ENCODE measurements at regions not wholly inside any gene's neighbourhood (a gene's known extent, or its start where the extent isn't known, plus 50 kb on each side); places are given as distances from the start of the nearest gene placed in this dataset.
A peak's percentile ranks its signal among the peaks of the same experiment; 100 is the strongest.
"Not testable (repeated sequence)": the region's sequence is repeated elsewhere in the genome, so short reads cannot be mapped to it uniquely, and the experiment has no call there.

GRCh38 chr4:110424144-110424543, 51.8 kb upstream of the ENPEP start:
- DNase-seq: no peak

- no peak for DNase-seq
These were observed 57.3 kb upstream of the ENPEP start for GRCh38 chr4:110418641-110419040.

- DNase-seq: no peak
These were observed 58.8 kb upstream of the ENPEP start for GRCh38 chr4:110417136-110417535.

DNA sequence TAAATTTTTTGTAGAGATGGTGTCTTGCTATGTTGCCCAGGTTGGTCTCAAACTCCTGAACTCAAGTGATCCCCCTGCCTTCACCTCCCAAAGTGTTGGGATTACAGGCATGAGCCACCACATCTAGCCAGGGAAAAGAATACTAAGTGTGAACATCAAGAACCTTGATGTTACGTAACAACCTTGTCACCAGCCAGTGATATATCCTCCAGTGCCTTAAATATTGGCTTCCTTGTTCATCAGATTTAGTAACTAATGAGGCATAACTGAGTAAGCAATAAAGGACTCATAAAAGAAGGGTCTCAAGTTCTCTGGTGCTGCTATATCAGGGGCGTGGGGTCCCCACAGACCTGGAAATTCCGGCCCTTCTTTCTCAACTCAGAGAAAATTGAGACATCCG, 60.5 kb upstream of the ENPEP start:
- no peak for DNase-seq

- no peak for DNase-seq
These were observed 60.9 kb upstream of the ENPEP start for GRCh38 chr4:110415041-110415440.

GRCh38 chr4:110414561-110414920, 61.4 kb upstream of the ENPEP start:
- no peak for DNase-seq

DNA sequence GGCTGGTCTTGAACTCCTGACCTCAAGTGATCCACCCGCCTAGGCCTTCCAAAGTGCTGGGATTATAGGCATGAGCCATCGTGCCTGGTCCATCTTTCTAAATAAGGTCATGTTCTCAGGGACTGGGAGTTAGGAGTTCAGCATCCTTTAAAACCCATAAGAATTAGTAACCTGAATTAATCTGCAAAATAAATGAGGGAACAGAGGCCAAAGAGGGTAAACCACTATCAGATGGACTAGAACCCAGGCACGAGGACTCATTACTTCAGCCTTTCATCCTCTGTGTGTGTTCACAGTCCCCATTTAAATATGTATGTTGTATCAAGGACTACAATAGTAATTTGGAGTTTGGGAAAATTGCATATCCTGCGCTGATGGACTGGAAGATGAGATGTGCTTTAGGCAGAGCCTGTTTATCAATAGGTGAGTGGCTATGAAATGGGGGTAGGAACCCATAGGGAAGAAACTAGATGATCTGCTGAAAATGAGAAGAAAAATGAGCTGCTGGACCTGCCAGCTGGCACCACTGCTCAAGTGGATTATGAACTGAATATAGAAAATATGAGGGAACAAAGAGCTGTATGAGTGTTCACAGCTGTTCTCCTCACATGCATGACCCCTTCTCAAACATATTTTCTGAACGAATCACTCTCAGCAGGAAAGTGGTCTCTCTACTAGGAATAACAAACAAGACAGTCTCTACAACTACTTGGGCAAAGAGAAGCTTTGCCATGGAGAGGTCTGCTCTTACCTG, 62.0 kb upstream of the ENPEP start:
- DNase-seq: not testable (repeated sequence)

GRCh38 chr4:110412354-110413065, 63.4 kb upstream of the ENPEP start:
- no peak for DNase-seq

- no peak for DNase-seq
These were observed 64.4 kb upstream of the ENPEP start for GRCh38 chr4:110411574-110412011.

GRCh38 chr4:110410853-110411573, 64.9 kb upstream of the ENPEP start:
- not testable (repeated sequence) for DNase-seq

- DNase-seq: no peak
These were observed 75.9 kb upstream of the ENPEP start for GRCh38 chr4:110400086-110400485.

DNA sequence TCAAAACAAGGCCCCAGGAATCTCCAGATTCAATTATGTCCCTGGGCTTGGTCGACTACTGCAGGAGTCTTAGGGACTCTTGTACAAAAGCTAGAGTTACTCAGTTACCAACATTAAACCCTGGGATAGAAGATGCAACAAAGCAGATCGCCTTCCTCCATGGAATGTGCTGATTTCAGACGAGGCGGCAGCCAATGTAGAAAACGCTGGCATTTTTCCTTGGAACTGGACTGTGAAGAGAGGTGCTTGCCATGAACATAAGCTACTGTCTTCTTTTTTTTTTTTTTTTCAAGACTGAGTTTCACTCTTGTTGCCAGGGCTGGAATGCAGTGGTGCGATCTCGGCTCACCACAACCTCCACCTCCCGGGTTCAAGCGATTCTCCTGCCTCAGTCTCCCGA, 76.9 kb upstream of the ENPEP start:
- DNase-seq: not testable (repeated sequence)

GRCh38 chr4:110396963-110397362, 79.0 kb upstream of the ENPEP start:
- no peak for DNase-seq

GRCh38 chr4:110395421-110395820, 80.5 kb upstream of the ENPEP start:
- DNase-seq: no peak

DNA sequence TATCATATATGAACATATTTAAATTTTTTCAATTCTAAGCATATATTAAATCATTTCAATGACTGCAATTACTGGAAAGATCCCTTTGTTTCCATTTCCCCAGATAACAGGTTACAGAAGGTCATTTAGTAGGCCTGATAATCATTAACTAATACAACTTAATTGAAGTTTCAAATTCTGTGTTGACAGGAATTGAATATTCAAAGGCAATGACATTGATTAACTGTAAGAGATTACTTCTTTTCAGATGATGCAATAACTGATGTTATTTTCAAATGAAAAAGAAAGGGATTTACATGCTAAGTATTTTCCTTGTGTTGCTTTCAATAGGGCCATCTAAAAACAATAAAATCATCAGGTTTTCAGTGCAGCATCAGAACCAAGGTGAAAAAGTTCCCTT, 81.1 kb upstream of the ENPEP start:
- DNase-seq: no peak

DNA sequence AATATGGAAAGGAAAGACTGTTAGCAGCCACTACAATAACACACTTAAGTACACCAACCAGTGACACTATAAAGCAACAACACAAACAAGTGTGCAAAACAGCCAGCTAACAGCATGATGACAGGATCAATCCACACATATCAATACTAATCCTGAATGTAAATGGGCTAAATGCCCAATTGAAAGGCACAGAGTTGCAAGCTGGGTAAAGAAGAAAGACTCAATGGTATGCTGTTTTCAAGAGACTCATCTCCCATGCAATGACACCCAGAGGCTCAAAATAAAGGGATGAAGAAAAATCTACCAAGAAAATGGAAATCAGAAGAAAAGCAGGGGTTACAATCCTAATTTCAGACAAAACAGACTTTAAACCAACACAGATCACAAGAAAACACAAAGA, 94.2 kb upstream of the ENPEP start:
- DNase-seq: no peak

- no peak for DNase-seq
These were observed 103.5 kb upstream of the ENPEP start for GRCh38 chr4:110372485-110372884.

DNA sequence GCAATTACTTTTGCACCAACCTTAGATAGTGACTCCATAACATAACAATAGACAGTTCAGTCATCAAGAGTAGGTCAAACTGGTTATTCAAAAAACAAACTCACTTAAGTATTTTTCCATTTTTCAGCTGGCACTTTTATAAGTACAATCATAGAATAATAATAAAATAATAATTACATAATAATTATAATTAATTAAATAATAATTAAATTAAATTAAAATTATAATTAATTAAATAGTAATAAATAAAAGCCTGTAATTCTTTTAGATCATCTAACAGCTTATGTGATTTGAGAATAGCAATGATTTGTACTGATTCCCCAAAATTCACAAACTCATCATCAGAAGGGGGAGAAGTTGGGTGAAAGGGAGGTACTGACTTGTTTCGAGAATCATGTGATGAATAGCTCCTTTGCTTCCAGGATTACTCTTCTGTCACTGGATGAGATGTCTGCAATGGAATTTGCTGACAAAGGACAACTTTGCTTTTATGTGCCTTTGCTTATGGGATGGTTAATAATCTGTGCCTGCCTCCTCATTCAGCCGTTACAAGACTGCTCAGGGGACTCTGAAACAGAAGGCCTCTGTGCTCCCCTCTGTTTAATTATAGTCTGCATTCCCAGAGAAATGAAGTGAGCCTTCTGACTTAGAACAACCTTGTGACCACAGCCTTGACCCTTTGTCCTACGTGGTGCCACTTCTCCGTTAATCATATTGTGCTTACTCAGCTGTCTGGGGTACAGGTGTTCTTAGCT, 104.8 kb upstream of the ENPEP start:
- DNase-seq: peak; percentile 17

DNA sequence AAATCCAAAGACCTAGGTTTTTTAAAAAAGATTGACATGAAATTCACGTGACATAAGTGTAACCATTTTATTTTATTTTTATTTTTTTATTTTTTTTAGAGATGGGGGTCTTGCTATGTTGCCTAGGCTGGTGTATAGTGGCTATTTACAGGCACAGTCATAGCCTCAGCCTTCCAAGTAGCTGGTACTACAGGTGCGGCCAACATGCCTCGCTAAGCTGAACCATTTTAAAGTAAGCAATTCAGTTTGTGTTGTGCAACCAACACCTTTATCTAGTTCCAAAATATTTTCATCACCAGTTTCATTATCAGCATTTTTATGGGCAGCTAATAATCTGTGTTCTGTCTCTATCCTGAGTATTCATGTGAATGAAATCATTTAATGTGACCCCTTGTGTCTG, 107.5 kb upstream of the ENPEP start:
- no peak for DNase-seq

DNA sequence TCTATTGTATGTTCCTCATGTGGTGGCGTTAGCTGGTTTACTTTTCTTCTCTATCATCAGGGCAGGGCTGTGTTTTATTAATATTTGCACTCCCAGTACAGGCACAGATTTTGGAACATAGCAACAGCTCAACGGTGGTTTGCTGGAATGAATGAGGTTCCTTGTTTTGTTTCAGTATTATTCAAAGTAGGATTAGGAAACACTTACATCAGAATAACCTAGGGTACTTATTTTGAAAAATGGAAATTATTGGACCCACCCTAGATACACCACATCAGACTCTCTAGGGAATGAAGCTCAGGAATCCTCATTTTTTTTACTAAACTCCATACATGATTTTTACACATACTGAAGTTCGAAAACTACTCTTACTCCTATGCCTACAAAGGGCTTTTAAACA, 108.8 kb upstream of the ENPEP start:
- no peak for DNase-seq

DNA sequence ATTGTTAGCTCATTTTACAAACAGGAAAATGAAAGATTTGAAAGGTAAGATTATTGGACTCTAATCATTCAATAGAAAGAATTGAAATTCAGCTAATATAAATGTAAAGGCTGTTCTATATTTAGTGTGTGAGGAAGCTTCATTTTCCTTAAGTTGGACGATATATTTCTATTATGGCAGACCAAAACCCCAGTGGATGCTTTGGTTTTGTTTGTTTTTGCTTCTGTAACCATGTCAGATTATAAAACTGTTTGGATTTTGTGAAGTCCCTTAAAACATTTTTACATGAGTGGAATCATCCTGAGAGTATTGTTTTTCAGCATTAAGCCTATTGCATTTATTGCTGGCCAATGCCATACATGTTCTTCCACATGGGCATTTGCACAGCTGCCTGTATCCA, 110.2 kb upstream of the ENPEP start:
- no peak for DNase-seq

DNA sequence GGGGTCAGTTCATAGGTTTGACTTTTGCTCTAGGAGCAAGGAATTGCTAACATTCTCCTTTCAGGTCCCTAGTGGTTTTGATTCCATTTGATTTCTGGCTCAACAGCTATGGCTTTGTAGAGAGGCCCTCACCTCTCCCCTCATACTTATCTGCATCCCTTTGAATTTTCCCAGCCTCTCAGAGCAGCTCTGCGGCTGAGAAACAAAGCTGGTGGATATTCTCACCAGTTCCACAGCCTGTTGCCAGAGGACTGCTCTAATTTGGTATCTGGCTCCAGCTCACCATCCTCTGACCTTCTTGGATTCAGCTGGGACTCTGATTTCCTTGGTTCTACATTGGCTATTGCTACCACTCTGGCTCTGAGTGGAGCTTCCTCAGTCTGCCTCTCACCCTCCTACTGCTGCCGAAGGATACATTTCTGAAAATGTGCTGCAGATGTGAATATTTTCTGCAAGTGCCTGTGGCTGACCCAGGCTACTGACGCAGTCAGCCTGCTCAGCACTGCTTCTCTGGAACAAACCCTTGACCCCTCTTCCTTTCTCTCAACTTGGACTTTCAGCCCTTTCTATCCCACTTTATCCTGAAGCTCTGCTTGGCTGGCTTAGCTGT, 110.9 kb upstream of the ENPEP start:
- no peak for DNase-seq

DNA sequence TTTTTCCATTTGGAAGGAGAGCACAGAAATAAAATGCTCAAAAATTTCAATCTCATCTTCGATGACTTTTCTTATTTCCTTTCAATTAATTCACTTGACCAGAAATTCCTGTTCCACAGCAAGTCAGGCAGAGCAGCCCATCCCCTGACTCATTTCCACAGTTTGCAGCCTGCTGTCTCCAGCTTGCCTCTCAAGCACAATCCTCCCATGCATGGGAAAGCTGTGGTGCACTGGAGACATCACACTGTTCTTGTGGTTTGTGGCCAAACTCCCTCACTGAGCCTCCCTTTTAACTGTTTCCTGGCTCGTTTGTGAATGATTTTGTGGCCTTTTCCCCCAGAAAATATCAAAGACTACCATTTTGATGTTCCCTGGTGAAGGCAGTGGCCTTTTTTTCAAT, 114.0 kb upstream of the ENPEP start:
- DNase-seq: no peak
